Activated T-helper 1 cell treated with anti-CD3 and anti-CD28 coated beads, Interleukin-12 subunit alpha, Interleukin-12 subunit beta, Interleukin-2, Interleukin-4 antibody, amounts not matched to agents 30 ng/mL and 10 ng/mL and 1 ng/mL, durations not matched to agents 14 hours and 24 hours and 36 hours (primary cell): ENCODE measurements at regions not wholly inside any gene's neighbourhood (a gene's known extent, or its start where the extent isn't known, plus 50 kb on each side); places are given as distances from the start of the nearest gene placed in this dataset.

Experiments used
- DNase-seq: peaks from one replicate; pipeline ENCODE4 v3.0.0; 2021; ENCODE audit warnings: low spot score
- H3K27ac Mint-ChIP-seq: one replicate; pipeline ENCODE4 v1.8.0; 2021; ENCODE audit warnings: mild to moderate bottlenecking, mixed read lengths
- H3K27me3 Mint-ChIP-seq: one replicate; pipeline ENCODE4 v1.8.0; 2022; ENCODE audit warnings: mild to moderate bottlenecking, moderate library complexity, mixed read lengths; ENCODE audit not compliant: insufficient read depth
- H3K36me3 Mint-ChIP-seq: one replicate; pipeline ENCODE4 v1.8.0; 2021; ENCODE audit warnings: low read depth, mixed read lengths
- H3K4me1 Mint-ChIP-seq: one replicate; pipeline ENCODE4 v1.8.0; 2021; ENCODE audit warnings: low read depth, mixed read lengths
- H3K4me3 Mint-ChIP-seq: one replicate; pipeline ENCODE4 v1.8.0; 2021; ENCODE audit warnings: mild to moderate bottlenecking, moderate library complexity, mixed read lengths
- H3K9me3 Mint-ChIP-seq: one replicate; pipeline ENCODE4 v1.8.0; 2021; ENCODE audit warnings: mixed read lengths
- intact Hi-C: fragments of 100-400 bp; cut with micrococcal nuclease; formaldehyde crosslinking; loops from one replicate; pipeline ENCODE4 v1.15.1; 2024

DNA sequence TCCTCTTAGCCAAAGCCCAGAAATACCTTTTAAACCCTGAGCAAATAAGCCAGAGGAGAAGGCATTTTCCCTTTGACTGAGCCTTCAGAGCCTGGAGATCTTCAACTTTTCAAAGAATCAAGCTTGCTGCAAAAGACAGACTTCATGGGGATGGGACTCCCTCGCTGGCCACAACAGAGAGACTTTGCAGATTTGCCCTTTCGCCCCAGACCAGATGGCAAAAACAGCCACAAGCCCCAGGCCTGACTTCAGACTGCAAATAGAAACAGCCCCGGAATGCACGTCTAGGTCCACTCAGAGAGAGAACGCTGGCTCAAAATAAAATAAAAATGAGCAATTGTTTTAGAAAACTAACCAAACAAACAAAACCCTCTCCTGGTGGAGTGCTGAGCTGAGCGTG, 114.6 kb upstream of the MED13L start:
- Mint-ChIP-seq H3K4me1 (no peaks in the 10 kb centered on the region), H3K4me3 (no peak overlapping the region), H3K9me3 (no peaks in the 10 kb centered on the region), H3K27me3 (peaks cover 9% of the 10 kb centered on the region), H3K27ac (no peak overlapping the region), H3K36me3 (no peaks in the 10 kb centered on the region)
- DNase-seq = no peak
- intact Hi-C loops = no loop called here

DNA sequence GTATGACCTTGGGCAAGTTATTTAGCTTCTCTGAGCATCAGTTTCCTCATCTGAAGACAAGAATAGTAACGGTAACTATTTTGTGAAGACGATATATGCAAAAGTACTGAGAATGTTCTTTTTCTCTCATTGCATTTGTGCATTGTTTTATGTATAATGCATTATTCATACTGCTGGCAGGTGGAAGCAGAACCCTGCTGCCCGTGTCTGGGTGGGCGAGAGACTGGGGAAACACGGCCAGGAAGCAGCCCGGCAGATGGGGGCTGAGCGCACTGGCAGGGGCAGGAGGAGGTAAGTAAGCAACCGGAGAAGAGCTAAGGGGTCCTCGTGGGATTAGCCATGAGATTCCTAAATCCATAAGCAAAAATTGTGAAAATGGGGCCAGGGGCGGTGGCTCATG, 115.8 kb upstream of the MED13L start:
- Mint-ChIP-seq H3K27me3 (peaks cover 9% of the 10 kb centered on the region), H3K27ac (no peak overlapping the region), H3K4me1 (no peaks in the 10 kb centered on the region), H3K9me3 (peaks cover 3% of the 10 kb centered on the region), H3K4me3 (no peak overlapping the region), H3K36me3 (no peaks in the 10 kb centered on the region)
- no peak for DNase-seq
- intact Hi-C loops = no loop called here

DNA sequence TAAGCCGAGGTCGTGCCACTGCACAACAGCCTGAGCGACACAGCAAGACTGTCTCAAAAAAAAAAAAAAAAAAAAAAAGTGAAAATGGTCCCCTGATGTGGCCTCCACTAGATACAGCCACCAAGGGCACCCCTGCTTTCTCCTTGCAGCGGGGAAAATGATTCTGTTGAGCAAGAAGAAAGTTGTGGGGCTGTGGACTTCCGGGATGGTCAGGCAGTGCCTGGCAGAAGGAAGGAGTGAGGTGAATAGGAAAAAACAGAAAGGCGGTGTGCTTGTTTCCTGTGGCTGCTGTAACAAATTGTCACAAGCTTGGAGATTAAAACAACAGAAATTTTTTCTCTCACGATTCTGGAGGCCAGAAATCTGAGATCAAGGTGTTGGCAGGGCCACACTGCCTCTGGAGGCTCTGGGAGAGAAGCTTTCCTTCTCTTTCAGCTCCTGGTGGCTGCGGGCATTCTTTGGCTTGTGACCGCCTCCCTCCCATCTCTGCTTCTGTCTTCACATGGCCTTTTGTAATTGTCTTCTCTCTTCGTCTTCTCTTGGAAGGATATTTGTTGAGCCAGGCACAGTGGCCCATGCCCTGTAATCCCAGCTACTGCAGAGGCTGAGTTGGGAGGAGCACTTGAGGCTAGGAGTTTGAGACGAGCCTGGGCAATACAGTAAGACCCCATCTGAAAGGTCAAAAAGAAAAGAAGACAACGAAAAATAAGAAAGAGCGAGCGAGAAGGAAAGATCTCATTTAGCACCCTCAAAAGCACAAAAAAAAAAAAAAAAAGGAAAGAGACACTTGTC, 116.6 kb upstream of the MED13L start:
- H3K4me3 Mint-ChIP-seq = no peak overlapping the region
- H3K27me3 Mint-ChIP-seq = peaks cover 13% of the 10 kb centered on the region
- intact Hi-C loops = no loop called here
- no peak overlapping the region for H3K27ac Mint-ChIP-seq
- H3K4me1 Mint-ChIP-seq = no peaks in the 10 kb centered on the region
- no peak for DNase-seq
- H3K9me3 Mint-ChIP-seq = peaks cover 10% of the 10 kb centered on the region
- no peaks in the 10 kb centered on the region for H3K36me3 Mint-ChIP-seq

DNA sequence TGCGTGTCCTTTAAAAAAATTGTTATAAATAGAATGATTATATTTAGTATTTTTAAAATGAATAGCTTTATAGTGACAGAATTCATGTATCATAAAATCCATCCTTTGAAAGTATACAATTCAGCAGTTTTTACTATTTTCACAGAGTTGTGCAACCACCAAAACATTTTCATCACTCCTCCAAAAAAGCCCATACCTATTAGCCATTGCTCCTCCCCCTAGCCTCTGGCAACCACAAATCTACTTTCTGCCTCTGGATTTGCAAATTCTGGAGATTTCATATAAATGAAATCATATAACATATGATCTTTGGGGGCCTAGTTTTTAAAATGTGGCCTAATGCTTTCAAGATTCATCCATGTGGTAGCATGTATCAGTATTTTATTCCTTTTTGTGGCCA, 117.9 kb upstream of the MED13L start:
- Mint-ChIP-seq H3K27ac (no peak overlapping the region), H3K4me1 (no peaks in the 10 kb centered on the region), H3K4me3 (no peak overlapping the region), H3K36me3 (no peaks in the 10 kb centered on the region), H3K9me3 (peaks cover 19% of the 10 kb centered on the region), H3K27me3 (peaks cover 6% of the 10 kb centered on the region)
- intact Hi-C loops = no loop called here
- DNase-seq = no peak

DNA sequence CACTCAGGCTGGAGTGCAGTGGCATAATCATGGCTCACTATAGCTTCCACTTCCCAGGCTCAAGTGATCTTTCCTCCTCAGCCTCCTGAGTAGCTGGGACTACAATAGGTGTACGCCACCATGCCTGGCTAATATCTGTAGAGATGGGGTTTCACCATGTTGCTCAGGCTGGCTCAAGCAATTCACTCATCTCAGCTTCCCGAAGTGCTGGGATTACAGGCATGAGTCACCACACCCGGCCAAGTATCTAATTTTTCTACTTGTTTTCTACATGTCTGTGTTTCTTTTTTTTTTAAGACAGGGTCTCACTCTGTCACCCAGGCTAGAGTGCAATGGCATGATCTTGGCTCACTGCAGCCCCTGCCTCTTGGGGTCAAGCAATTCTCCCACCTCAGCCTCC, 119.7 kb upstream of the MED13L start:
- Mint-ChIP-seq H3K4me1 (no peaks in the 10 kb centered on the region), H3K4me3 (no peak overlapping the region)

DNA sequence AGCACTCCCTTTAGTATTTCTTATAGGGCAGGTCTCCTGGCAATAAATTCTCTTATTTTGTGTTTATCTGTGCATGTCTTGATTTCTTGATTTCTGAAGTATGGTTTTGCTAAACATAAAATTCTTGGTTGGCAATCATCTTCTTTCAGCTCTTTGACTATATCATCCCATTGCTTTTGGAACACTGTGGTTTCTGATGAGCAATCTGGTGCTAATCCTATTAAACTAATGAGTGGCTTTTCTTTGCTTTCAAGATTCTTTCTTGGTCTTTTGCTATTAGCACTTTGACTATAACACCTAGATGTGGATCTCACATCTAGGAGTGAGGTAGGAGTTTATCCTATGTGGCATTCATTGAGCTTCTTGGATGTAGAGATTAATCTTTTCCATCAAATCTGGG, 120.7 kb upstream of the MED13L start:
- peaks cover 11% of the 10 kb centered on the region for H3K27me3 Mint-ChIP-seq
- H3K9me3 Mint-ChIP-seq = peaks cover 29% of the 10 kb centered on the region
- no peak overlapping the region for H3K4me3 Mint-ChIP-seq
- intact Hi-C loops = no loop called here
- DNase-seq = no peak
- no peaks in the 10 kb centered on the region for H3K36me3 Mint-ChIP-seq
- no peaks in the 10 kb centered on the region for H3K4me1 Mint-ChIP-seq
- no peak overlapping the region for H3K27ac Mint-ChIP-seq

More for the DNA sequence above, 119.7 kb upstream of the MED13L start:
- H3K36me3 Mint-ChIP-seq = no peaks in the 10 kb centered on the region
- intact Hi-C loops = no loop called here
- no peak for DNase-seq
- peaks cover 13% of the 10 kb centered on the region for H3K27me3 Mint-ChIP-seq
- no peak overlapping the region for H3K27ac Mint-ChIP-seq
- peaks cover 29% of the 10 kb centered on the region for H3K9me3 Mint-ChIP-seq

DNA sequence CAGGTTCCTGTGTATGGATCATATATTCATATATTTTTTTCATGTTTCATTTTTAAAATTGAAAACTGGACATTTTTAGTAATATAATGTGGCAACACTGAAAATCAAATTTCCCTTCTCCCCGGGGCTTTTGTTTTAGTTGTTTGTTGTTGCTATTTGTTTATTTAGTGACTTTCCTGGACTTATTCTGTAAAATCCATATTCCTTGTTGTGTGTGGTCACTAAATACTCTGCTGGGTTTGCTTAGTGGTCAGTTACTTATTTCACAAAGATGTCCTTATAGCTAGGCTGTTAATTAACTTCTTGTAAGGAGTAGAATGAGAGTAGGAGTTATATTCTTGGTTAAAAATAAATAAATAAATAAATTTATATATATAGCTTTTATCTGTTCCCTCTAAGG, 121.6 kb upstream of the MED13L start:
- no peak overlapping the region for H3K27ac Mint-ChIP-seq
- H3K9me3 Mint-ChIP-seq = peaks cover 29% of the 10 kb centered on the region
- no peaks in the 10 kb centered on the region for H3K36me3 Mint-ChIP-seq
- no peaks in the 10 kb centered on the region for H3K4me1 Mint-ChIP-seq
- intact Hi-C loops = no loop called here
- H3K27me3 Mint-ChIP-seq = peaks cover 11% of the 10 kb centered on the region
- no peak for DNase-seq
- H3K4me3 Mint-ChIP-seq = no peak overlapping the region

DNA sequence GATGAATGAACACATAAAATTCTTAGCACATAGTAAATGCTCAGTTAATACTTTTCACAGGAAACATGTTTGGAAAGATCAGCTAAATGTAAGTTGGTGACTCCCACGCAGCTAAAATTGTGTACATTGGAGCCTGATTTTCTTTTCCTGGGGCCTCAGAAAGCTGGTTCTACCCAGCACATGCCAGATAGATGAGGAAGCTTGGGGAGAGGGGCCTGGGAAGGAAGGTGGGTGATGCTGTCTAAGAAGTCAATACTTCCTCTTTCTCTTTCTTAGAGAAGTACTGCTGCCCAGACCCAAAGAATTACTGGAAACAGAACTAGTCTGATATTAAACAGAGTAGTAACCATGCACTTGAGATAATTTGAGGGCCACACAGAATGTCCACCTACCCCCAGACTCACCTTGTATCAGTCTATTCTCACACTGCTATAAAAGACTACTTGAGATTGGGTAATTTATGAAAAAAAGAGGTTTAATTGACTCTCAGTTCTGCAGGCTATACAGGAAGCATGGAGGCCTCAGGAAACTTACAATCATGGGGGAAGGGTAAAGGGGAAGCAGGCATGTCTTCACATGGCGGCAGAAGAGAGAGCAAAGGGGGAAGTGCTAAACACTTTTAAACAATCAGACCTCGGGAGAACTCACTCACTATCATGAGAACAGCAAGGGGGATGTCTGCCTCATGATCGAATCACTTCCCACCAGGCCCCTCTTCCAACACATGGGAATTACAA, 123.3 kb upstream of the MED13L start:
- Mint-ChIP-seq H3K4me1 (no peaks in the 10 kb centered on the region), H3K27ac (no peak overlapping the region), H3K4me3 (no peak overlapping the region), H3K27me3 (peaks cover 11% of the 10 kb centered on the region), H3K36me3 (no peaks in the 10 kb centered on the region), H3K9me3 (peaks cover 29% of the 10 kb centered on the region)
- intact Hi-C loops = no loop called here
- DNase-seq = no peak

DNA sequence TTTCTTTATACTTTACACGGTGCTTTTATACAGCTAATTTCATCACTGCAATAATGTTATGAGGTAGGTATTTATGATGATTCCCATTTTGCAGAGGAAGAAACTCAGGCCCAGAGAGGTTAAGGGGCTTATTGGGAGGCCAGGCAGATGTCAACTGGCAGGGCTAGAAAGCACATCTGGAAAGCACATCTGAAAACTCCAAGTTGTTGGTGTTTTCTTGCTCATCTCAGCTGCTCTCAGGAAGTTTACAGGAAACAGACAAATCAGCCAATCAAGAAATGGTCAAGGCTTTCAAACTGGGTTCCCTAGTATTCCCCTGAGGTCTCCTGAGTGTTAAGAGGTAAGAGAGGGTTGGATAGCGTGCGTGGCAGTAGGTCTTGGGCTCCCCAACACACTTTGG, 124.1 kb upstream of the MED13L start:
- peaks cover 11% of the 10 kb centered on the region for H3K27me3 Mint-ChIP-seq
- intact Hi-C loops = no loop called here
- H3K4me1 Mint-ChIP-seq = no peaks in the 10 kb centered on the region
- peaks cover 29% of the 10 kb centered on the region for H3K9me3 Mint-ChIP-seq
- H3K36me3 Mint-ChIP-seq = no peaks in the 10 kb centered on the region
- DNase-seq = no peak
- no peak overlapping the region for H3K4me3 Mint-ChIP-seq
- H3K27ac Mint-ChIP-seq = no peak overlapping the region

DNA sequence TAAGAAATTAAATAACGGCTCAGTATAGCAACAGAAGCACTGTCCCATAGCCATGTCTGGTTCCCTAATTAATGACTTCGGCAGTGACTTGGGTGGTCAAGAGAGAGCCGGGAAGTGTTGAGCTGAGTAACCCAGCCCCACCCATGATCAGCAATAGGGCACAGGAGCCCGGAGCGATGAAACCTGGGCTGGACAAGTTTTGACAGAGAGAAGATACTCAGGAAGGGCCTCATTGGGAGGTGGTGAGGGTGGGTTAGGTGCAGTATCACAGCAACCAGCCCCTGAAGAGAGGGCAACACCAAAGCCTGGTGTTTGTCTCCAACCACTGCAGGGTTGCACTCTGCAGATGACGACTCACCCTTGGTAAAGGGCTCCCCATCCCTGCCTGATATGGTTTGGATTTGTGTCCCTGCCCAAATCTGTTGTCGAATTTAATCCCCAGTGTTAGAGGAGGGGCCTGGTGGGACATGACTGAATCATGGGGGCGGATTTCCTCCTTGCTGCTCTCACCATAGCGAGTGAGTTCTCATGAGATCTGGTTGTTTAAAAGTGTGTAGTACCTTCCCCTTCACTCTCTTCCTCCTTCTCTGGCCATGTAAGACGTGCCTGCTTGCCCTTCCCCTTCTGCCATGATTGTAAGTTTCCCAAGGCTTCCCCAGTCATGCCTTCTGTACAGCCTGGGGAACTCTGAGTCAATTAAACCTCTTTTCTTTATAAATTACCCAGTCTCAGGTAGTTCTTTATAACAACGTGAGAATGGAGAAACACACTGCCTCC, 124.9 kb upstream of the MED13L start:
- DNase-seq = no peak
- Mint-ChIP-seq H3K36me3 (no peaks in the 10 kb centered on the region), H3K4me3 (no peak overlapping the region), H3K4me1 (no peaks in the 10 kb centered on the region), H3K27ac (no peak overlapping the region), H3K27me3 (peaks cover 11% of the 10 kb centered on the region), H3K9me3 (peaks cover 29% of the 10 kb centered on the region)
- intact Hi-C loops = no loop called here

DNA sequence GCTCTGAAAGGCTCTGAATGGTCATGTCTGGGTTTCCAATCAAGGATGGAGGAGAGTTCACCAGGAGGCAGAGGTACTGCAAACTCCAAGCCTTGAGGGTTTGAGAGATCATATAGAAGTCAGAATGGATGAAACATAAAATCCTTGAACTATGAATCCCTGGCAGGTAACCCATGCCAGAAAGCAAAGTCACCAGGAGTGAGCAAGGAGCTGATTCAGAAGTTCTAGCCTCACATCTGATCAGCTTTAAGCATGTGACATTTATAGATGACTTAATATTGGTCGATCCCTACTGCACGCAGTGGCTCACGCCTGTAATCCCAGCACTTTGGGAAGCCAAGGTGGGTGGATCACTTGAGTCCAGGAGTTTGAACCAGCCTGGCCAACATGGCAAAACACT, 126.1 kb upstream of the MED13L start:
- DNase-seq = no peak
- Mint-ChIP-seq H3K4me3 (no peak overlapping the region), H3K36me3 (no peaks in the 10 kb centered on the region), H3K4me1 (no peaks in the 10 kb centered on the region), H3K27me3 (peaks cover 10% of the 10 kb centered on the region), H3K9me3 (peaks cover 24% of the 10 kb centered on the region), H3K27ac (no peak overlapping the region)
- intact Hi-C loops = no loop called here

DNA sequence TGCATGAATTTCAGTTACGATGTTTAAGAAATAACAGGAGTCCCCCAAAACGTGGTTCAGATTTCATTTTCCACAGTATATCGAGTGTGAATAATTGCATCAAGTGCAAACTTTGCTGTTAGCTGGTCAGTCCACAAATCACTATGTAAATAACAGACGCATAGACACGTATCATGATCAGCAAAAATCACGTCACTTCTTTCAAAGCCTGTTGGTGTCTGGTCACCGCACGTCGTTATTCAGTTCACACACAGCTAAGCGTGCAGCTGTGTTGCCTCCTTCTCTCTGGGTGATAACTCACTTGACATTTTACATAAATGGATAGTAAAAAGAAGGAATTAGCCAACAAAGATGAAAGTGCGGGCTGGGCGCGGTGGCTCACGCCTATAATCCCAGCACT, 126.8 kb upstream of the MED13L start:
- Mint-ChIP-seq H3K4me3 (no peak overlapping the region), H3K27ac (no peak overlapping the region), H3K4me1 (no peaks in the 10 kb centered on the region), H3K9me3 (peaks cover 17% of the 10 kb centered on the region), H3K36me3 (no peaks in the 10 kb centered on the region), H3K27me3 (peaks cover 7% of the 10 kb centered on the region)
- intact Hi-C loops = no loop called here
- no peak for DNase-seq
